Ishikawa (cell line): ENCODE measurements at regions not wholly inside any gene's neighbourhood (a gene's known extent, or its start where the extent isn't known, plus 50 kb on each side); places are given as distances from the start of the nearest gene placed in this dataset.

Experiments used
- CREB1 ChIP-seq: IDR thresholded peaks from 2 replicates; pipeline ENCODE4 v1.6.1; 2012; ENCODE audit warnings: low read depth
- EGR1 ChIP-seq: IDR thresholded peaks from 2 replicates; pipeline ENCODE4 v1.6.1; 2012
- EP300 ChIP-seq: IDR thresholded peaks from 2 replicates; pipeline ENCODE4 v1.6.1; 2012; ENCODE audit warnings: borderline replicate concordance
- FOXM1 ChIP-seq: IDR thresholded peaks from 2 replicates; pipeline ENCODE4 v1.6.1; 2012; ENCODE audit warnings: low read depth, borderline replicate concordance
- NFIC ChIP-seq: IDR thresholded peaks from 2 replicates; pipeline ENCODE4 v1.6.1; 2012
- RAD21 ChIP-seq: IDR thresholded peaks from 2 replicates; pipeline ENCODE4 v1.6.1; 2012; ENCODE audit warnings: low read depth
- TAF1 ChIP-seq: IDR thresholded peaks from 2 replicates; pipeline ENCODE4 v1.6.1; 2012; ENCODE audit warnings: low read depth, mild to moderate bottlenecking
- TCF12 ChIP-seq: IDR thresholded peaks from 2 replicates; pipeline ENCODE4 v1.6.1; 2012; ENCODE audit warnings: low read depth
- YY1 ChIP-seq: IDR thresholded peaks from 2 replicates; pipeline ENCODE4 v1.6.1; 2012; ENCODE audit warnings: low read depth
- ZBTB7A ChIP-seq: IDR thresholded peaks from 2 replicates; pipeline ENCODE4 v1.6.1; 2012; ENCODE audit warnings: low read depth
- TF ChIP-seq, protein P1 (sequence below): IDR thresholded peaks from 2 replicates; pipeline ENCODE4 v1.6.1; 2012
- TF ChIP-seq, protein P2 (sequence below): IDR thresholded peaks from 2 replicates; pipeline ENCODE4 v1.6.1; 2012; ENCODE audit warnings: low read depth, mild to moderate bottlenecking

DNA sequence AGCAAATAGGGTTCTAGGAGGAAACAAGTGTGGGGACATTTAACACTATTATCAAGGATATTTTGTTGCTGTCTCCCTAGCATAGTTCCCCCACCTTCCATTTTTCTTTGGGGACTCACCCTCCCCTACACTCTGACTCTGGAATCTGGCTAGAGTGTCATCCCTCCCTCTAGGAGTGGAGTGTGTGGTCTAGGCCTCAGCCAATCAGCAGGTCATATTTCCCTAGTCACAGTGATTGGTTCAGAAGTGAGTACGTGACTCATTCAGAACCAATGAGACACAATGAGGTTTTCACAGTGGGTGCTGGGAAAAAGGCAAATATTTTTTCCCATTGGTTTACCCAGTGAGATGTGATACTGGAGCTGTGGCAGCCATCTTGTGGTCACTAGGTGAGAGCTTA, 234.4 kb downstream of the SHQ1 start:
- TF ChIP-seq NFIC, result no peak
- no peak for TF ChIP-seq CREB1
- TF ChIP-seq, protein P1, sequence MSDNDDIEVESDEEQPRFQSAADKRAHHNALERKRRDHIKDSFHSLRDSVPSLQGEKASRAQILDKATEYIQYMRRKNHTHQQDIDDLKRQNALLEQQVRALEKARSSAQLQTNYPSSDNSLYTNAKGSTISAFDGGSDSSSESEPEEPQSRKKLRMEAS, result no peak
- no peak for TF ChIP-seq EGR1
- TF ChIP-seq FOXM1, result no peak
- TF ChIP-seq RAD21, result no peak
- TF ChIP-seq, protein P2, sequence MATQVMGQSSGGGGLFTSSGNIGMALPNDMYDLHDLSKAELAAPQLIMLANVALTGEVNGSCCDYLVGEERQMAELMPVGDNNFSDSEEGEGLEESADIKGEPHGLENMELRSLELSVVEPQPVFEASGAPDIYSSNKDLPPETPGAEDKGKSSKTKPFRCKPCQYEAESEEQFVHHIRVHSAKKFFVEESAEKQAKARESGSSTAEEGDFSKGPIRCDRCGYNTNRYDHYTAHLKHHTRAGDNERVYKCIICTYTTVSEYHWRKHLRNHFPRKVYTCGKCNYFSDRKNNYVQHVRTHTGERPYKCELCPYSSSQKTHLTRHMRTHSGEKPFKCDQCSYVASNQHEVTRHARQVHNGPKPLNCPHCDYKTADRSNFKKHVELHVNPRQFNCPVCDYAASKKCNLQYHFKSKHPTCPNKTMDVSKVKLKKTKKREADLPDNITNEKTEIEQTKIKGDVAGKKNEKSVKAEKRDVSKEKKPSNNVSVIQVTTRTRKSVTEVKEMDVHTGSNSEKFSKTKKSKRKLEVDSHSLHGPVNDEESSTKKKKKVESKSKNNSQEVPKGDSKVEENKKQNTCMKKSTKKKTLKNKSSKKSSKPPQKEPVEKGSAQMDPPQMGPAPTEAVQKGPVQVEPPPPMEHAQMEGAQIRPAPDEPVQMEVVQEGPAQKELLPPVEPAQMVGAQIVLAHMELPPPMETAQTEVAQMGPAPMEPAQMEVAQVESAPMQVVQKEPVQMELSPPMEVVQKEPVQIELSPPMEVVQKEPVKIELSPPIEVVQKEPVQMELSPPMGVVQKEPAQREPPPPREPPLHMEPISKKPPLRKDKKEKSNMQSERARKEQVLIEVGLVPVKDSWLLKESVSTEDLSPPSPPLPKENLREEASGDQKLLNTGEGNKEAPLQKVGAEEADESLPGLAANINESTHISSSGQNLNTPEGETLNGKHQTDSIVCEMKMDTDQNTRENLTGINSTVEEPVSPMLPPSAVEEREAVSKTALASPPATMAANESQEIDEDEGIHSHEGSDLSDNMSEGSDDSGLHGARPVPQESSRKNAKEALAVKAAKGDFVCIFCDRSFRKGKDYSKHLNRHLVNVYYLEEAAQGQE, result no peak
- no peak for TF ChIP-seq TCF12
- no peak for TF ChIP-seq YY1
- TF ChIP-seq ZBTB7A, result no peak
- no peak for TF ChIP-seq TAF1
- TF ChIP-seq EP300, result no peak
